LNCAP (cell line): ENCODE measurements at regions not wholly inside any gene's neighbourhood (a gene's known extent, or its start where the extent isn't known, plus 50 kb on each side); places are given as distances from the start of the nearest gene placed in this dataset.

Source experiments
- TF ChIP-seq, protein P1 (sequence below): fragments of 450-650 bp; IDR thresholded peaks from 2 replicates; pipeline ENCODE4 v1.5.1; 2017; ENCODE audit warnings: mild to moderate bottlenecking

DNA sequence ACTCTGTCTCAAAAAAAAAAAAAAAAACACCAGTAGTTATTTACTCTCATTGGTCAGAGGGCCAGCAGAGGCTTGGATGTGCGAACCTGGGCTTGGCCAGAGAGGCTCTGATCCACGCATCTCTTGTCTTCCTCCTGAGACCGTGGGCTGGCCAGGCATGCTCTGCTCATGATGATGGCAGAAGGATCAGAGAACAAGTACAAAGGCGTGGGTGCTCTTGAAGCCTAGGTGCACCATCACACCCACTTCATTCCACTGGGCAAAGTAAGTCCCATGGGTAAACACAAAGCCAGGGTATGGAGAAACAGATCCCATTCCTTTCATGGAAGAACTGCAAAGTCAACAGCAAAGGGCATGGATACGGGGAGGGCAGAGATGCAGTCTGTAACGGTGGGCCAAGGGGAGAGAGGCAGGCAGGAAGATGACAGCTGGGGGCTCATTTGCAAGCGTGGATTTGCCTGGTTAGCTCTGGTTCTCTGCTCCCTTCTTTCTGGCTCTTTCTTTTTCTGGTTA is 128.2 kb upstream of the SDK1 start:
- TF ChIP-seq, protein P1, sequence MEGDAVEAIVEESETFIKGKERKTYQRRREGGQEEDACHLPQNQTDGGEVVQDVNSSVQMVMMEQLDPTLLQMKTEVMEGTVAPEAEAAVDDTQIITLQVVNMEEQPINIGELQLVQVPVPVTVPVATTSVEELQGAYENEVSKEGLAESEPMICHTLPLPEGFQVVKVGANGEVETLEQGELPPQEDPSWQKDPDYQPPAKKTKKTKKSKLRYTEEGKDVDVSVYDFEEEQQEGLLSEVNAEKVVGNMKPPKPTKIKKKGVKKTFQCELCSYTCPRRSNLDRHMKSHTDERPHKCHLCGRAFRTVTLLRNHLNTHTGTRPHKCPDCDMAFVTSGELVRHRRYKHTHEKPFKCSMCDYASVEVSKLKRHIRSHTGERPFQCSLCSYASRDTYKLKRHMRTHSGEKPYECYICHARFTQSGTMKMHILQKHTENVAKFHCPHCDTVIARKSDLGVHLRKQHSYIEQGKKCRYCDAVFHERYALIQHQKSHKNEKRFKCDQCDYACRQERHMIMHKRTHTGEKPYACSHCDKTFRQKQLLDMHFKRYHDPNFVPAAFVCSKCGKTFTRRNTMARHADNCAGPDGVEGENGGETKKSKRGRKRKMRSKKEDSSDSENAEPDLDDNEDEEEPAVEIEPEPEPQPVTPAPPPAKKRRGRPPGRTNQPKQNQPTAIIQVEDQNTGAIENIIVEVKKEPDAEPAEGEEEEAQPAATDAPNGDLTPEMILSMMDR: no peak

DNA sequence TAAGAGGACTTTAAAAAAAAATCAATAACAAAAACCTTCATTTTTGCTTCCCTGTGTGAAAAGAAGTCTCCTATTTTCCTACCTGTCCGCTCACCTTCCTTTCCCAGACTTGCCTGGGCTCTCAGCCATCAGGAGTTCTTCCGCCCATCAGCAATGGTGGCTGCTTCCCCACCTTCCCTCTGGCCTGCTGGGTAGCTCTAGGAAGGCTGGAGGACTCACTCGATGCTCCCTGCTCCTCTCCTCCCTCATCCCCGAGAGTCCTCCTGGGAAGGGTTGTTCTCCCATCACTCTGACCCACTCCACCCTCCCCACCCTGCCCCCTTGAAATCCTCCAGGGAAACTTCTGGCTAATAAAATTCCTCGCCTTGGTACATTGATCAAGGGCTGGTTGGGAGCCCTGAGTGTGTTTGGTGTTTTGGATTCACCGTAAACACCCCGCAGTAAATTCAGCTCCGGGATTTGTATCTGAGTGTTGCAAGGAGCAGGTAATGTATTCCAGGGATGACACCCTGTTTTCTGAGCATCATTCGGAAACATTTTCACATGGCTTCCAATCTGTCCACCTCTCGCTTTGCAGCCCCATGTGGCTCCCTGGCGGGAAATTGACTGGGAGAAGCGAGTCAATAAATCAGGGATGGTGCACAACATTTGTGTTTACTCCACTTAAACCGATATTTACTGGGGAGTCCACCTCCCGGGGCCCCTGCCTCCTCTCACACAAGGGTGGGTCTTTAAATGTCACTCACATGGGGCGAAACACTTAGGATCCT is 126.4 kb upstream of the SDK1 start:
- TF ChIP-seq, protein P1: no peak

DNA sequence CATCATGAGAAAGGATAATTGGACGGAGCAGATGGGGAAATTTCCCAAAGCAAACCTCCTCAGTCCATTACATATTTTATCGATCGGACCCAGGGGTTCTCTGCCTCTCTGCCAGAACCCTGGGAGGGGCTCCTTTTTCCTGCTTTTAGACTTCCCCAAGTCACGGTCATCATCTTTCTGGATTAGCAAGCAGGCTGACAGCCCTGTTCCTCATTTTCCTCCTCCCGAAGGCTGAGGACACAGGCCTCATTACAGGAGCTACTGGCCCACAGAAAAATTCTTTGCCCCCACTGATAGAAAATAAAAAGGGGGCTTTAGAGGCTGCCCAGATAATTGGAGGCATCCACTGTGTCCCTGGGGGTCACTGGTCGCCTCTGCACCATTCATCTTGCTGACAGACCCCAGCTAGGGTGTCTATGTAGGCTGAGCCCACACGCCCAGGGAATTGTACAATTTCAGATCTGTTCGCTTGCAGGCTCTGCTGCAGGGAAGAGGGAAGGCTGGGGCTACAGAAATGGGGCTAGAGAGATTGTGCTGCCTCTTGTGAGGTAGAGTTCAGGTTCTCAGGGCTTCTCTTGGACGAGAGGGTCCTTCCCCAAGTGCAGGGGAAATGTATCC is 125.7 kb upstream of the SDK1 start:
- TF ChIP-seq, protein P1: no peak

DNA sequence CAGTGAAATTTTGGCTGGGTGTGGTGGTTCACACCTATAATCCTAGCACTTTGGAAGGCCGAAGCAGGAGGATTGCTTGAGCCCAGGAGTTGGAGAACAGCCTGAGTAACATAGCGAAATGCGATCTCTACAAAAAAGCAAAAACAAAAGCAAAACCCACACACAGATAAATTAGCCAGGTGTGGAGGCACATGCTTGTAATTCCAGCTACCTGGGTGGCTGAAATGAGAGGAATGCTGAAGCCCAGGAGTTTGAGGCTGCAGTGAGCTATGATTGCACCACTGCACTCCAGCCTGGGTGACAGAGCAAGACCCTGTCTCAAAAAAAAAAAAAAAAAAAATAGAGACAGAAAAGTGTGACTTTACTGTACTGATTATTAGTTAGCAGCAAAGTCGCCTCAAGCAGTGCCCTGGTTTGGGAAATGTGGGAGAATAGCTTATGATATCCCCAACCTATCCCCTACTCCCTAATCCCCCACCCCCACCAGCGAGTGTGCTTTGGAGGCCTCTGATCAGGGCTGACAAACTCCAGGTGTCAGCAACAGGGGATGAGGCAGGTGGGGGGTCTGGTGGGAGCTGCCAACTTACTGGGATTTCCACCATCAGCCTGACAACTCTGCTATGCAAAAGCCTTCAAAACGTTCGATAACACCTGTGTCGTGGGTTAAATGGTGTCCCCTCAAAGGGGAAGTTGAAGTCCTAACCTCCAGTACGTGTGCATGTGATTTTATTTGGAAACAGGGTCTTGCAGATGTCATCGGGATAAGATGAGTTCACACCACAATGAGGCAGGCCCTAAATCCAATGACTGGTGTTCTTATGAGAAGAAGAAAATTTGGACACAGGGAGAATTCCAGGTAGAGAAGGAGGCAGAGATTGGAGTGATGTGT is 124.7 kb upstream of the SDK1 start:
- TF ChIP-seq, protein P1: no peak

DNA sequence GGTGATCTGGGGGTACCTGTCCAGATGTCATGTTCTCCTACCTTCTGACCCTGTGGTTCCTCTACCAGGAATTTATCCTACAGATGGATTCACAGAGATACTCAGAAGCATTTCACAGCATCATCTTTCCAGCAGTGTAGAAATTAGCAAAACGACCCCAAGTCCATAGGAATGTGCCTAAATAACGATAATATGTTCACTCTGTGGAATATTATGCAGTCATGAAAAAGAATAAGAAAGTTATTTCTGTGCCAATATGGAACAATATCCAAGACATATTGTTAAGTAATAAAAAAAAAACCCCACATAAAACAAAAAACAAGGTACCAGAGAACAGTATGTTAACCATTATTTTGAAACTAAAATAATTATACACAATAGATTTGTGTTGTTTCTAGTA is 123.8 kb upstream of the SDK1 start:
- TF ChIP-seq, protein P1: no peak

DNA sequence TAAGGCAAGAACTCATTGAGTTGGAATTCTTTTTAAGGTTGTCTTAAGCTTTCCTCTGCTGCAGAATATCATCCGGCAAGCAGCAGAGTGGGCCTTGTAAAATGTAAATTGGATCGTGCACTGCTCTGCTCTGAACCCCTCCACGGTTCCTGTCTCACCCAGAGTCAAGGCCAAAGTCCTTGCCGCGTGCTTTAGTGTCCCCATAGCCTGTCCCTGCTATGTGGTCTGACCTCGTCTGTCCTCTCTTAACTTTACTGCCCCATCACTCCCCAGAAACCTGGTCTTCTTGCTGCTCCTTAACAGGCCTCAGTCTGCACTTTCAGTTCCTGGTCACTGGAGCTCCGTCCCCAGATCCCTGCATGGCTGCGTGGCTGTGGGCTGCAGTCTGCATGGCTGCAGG is 121.6 kb upstream of the SDK1 start:
- TF ChIP-seq, protein P1: no peak

DNA sequence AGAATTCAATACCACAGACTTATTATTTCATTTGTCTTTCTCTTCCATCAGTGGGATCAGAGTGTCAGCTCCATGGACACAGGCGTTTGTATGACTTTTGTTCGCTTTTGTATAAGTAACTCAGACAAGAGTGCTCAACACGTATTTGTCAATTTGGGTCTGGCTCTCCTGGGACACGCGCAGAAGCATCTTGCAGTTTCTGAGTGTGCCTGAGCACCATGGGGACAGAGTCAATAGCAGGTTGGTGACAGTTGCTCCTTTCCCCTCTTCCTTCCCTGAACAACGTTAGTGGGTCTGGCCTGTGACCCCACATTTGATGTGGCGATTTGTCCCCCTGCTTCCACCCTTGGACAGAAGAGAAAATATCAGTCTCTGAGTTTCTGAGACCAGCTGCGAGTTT is 120.4 kb upstream of the SDK1 start:
- TF ChIP-seq, protein P1: no peak
